NCI-H1105 (cell line): ENCODE measurements at regions not wholly inside any gene's neighbourhood (a gene's known extent, or its start where the extent isn't known, plus 50 kb on each side); places are given as distances from the start of the nearest gene placed in this dataset.
"Not testable (repeated sequence)": the region's sequence is repeated elsewhere in the genome, so short reads cannot be mapped to it uniquely, and the experiment has no call there.

ENCODE experiments used
- DNase-seq: peaks from one replicate; lab custom pipeline; 2025; lab: John Stamatoyannopoulos, UW

DNA sequence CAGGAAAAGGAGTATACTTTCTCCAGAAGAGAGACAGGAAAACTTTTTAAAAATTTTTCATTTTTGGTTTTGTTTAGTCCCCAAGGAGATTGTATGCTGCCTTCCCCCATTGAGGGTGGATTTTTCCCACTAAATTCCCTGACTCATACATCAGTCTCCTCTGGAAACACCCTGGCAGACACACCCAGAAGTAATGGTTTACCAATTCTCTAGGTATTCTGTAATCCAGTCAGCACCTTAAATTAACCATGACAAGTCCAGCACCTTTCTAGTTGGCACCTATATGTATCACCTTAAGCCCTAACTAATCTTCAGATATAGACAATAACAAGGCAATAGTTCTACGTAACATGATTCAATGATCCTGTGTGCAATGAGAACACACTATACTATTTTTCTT, 165.9 kb upstream of the NPAP1 start:
- DNase-seq: not testable (repeated sequence)

DNA sequence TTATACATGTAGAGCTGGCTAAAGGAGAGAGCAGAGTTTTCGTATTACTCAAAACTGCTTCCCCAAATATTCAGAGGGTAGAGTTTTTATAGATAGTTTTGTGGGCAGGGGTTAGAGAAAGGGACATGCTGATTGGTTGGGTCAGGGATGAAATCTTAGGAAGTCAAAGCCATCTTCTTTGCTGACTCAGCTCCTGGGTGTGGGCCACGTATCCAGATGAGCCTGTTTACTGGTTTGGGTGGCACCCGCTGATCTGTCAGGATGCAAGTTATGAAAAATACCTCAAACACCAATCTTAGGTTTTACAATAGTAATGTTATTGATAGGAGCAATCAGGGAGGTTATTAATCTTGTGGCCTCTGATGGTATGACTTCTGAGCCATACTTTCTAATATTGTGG, 164.0 kb upstream of the NPAP1 start:
- not testable (repeated sequence) for DNase-seq

DNA sequence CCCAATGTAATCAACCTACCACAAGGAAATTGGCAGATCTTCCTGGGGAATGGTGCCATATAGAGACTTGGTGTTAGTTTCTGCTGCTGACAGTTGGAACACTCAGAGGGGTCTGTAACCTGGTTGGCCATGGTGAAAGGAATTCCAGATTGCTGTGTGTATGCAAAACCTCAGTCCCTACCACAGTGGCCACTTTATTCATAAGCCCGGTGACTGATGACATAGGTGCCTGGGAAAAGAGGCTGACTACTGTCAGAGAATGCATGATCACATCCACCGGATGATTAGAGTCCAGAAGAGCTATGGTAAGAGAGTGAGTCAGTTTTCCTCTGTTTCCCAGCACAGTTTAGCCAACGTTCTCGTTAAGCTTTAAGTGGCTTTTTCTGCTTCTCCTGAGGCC, 156.8 kb upstream of the NPAP1 start:
- DNase-seq: not testable (repeated sequence)

DNA sequence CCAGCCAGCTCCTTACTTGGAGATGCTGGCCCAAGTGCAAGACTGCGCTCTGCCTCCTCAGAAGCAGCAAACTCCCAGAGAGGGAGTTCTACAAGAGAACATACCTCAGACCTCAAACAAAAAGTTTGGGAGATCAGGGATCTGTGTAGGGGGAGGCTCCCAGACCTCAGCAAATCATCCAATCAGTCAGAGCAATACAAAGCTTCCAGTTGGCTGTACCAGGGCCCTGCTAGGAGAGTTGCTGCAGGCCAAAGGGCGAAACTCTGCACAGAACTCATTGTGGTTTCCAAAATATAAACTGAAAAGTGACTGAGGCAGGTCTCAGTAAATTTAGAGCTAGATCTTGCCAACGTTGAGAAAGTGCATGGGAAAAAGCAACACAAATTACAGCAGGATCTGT, 144.3 kb upstream of the NPAP1 start:
- not testable (repeated sequence) for DNase-seq

DNA sequence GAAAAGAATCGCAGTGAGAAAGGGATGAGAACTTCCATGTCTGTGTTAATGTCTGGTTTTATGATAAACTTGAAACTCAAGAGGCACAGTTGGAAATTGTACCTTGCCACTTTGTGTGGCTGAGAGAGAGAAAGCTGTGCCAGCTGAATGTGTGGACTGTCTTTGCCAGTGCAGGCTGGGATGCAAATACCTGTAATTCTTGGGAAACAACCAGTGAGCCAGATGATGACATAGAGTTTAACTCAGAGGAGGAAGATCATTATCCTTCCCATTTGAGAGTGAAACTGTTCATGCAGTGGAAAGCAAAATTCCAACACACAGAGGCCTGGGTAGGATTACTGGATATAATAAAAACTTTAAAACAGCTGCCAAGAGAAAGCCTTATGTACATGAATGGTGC, 141.5 kb upstream of the NPAP1 start:
- not testable (repeated sequence) for DNase-seq

DNA sequence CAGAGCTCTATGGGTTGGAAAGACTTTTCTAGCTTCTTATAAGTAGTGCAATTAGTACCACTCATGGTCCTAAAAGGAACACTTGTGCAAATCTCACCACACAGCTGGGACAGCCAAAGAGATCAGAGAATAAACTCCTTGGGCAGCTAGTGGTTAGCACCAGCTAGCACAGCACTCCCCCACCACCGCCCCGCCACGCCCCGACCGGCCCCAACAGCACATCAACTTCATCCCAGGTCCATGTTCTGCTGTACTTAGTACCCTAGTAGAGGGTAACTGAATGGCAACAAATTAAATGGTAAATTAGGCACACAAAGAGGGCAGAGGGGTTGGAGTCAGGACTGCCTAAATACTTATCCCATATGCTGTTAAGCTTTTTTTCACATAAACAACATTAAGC, 118.3 kb upstream of the NPAP1 start:
- DNase-seq: not testable (repeated sequence)

DNA sequence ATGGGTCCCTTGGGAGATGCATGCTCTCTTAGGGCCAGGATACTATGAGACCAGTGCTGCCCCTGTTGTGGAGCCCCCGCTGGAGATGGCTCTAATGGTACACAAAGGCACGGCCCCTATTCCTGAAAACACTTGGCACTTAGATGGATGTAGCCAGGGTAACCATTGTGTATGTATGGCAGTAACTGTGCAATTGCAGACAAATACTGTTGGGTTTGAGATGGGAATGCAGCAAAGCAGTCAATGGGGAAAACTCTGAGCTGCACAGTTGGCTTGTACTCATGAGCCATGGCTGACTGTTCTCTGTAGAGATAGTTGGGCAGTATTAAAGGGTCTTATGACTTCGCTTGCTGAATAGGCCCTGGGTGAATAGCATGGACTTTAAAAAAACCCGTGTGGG, 67.9 kb upstream of the NPAP1 start:
- DNase-seq: no peak

DNA sequence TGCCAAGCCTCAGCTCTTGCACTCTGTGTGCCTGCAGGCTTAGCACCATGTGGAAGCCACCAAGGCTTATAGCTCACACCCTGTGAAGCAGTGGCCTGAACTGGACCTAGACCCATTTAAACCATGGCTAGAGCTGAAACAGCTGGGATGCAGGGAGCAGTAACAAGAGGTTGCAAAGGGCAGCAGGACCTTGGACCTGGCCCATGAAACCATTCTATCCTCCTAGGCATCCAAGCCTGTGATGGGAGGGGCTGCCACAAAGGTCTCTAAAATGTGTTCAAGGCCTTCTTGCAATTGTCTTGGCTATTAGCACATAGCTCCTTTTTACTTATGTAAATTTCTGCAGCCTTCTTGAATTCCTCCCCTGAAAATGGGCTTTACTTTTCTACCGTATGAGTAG, 57.9 kb upstream of the NPAP1 start:
- no peak for DNase-seq

DNA sequence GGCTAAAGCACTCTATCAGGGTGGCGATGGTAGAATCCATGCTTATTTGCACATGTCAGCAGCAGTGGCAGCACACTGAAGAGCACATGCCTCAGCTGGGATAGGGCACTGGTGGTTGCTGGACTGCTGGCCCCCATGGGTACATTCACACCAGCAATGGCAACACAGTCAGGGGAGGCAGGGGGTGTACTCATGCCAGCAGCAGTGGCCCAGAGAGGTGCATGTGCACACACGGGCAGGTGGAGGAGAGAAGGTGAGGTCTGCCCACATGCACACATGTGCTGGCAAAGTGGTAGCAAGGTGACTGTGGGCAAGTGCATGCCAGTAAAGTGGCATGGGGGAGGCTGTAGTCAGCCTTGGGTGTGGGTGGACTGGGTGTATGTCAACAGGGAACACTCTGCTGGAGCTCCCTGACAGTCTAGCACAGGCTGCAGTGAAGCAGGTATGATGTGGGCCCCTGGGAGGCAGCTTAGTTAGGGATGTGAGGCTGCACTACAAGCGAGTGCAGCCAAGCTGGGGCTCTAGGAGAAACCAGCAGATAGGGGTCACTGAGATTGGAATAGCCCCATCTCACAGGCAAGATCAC, 53.9 kb upstream of the NPAP1 start:
- DNase-seq: no peak
